GM12878 (cell line): ENCODE measurements at regions not wholly inside any gene's neighbourhood (a gene's known extent, or its start where the extent isn't known, plus 50 kb on each side); places are given as distances from the start of the nearest gene placed in this dataset.

Experiments used
- EP300 ChIP-seq, 2 experiments: fragments of 150-350 bp in 1 of 2; IDR thresholded peaks; 2 replicates each; pipeline ENCODE4 v1.6.1; 2011 to 2012; ENCODE audit warnings: low read depth in 2 of 2, low read length in 2 of 2, borderline replicate concordance in 1 of 2, improper control_type of control experiment in 1 of 2, inconsistent platforms in 1 of 2; ENCODE audit not compliant: control insufficient read depth in 1 of 2
- ESRRA ChIP-seq: IDR thresholded peaks from 2 replicates; pipeline ENCODE4 v1.6.1; 2012; ENCODE audit warnings: mild to moderate bottlenecking, low read length, improper control_type of control experiment
- FOXM1 ChIP-seq: IDR thresholded peaks from 2 replicates; pipeline ENCODE4 v1.6.1; 2012; ENCODE audit warnings: low read depth, mild to moderate bottlenecking, inconsistent platforms, low read length, moderate library complexity
- POLR2A ChIP-seq: IDR thresholded peaks from 2 replicates; pipeline ENCODE4 v1.6.1; 2011; ENCODE audit warnings: low read depth, mild to moderate bottlenecking, low read length
- RAD21 ChIP-seq: IDR thresholded peaks from 2 replicates; pipeline ENCODE4 v1.6.1; 2011; ENCODE audit warnings: mild to moderate bottlenecking, low read depth, low read length, moderate library complexity; ENCODE audit not compliant: insufficient read depth
- RELA ChIP-seq: fragments of 450-650 bp; IDR thresholded peaks from 2 replicates; pipeline ENCODE4 v1.8.0; 2014; ENCODE audit warnings: borderline replicate concordance; ENCODE audit not compliant: partially characterized antibody
- SMC3 ChIP-seq: IDR thresholded peaks from 2 replicates; pipeline ENCODE4 v1.6.1; 2011; ENCODE audit warnings: low read length, improper control_type of control experiment, borderline replicate concordance
- ZZZ3 ChIP-seq: IDR thresholded peaks from 2 replicates; pipeline ENCODE4 v1.6.1; 2011; ENCODE audit warnings: low read depth; ENCODE audit not compliant: control insufficient read depth, insufficient read length
- TF ChIP-seq, protein P1 (sequence below): IDR thresholded peaks from 2 replicates; pipeline ENCODE4 v1.6.1; 2012; ENCODE audit warnings: low read depth, low read length, improper control_type of control experiment
- TF ChIP-seq, protein P2 (sequence below), 3 experiments: IDR thresholded peaks in 2 of 3; conservative IDR thresholded peaks in 1 of 3; 2 replicates each; pipeline ENCODE4 v1.5.1; 2011; ENCODE audit warnings: low read depth in 3 of 3, low read length in 3 of 3, mild to moderate bottlenecking in 3 of 3, control low read depth in 2 of 3, moderate library complexity in 2 of 3, inconsistent platforms in 1 of 3, mixed read lengths in 1 of 3; ENCODE audit not compliant: control insufficient read depth in 2 of 3, insufficient read depth in 1 of 3; ENCODE audit errors: extremely low read depth in 1 of 3
- TF ChIP-seq, protein P3 (sequence below): fragments of 450-650 bp; IDR thresholded peaks from 2 replicates; pipeline ENCODE4 v1.6.1; 2016; ENCODE audit warnings: mild to moderate bottlenecking
- TF ChIP-seq, protein P4 (sequence below): IDR thresholded peaks from 2 replicates; pipeline ENCODE4 v1.6.1; 2011; ENCODE audit warnings: low read depth, low read length, improper control_type of control experiment, borderline replicate concordance

DNA sequence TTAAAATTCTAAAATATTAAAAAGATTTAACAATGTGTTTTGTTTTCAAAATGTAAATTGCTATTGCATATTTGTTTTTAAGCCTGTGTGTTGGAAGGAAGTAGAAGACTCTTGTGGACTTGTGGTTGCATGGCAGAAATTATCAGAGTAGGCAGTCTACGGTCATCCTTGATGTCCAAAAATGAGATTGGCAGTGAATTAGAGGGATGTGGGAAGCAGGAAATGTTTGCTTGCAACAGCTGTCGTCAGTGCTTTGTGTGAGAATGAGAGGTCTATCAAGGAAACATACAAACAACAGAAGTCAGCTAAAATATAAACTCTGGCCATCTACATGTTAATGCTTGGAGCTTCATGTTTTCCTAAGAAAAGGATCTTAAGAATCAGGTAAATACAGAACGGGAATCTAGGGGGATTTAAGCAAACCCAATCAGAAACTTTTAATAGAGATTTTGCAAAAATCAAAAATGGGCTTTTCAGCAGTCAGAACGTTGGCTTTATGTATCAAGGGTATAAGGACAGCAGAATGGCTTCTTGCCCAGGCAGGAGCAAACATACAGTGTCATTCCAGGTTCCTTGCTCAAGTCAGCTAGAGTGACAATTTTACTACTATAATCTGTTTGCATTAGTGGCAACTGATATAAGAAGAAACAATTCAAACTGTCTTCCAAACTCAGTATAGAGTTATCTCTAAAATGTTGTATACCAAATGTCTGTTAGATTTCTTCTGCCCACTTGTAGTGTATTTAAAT is 196.7 kb downstream of the CYB561 start:
- TF ChIP-seq ZZZ3: no peak
- TF ChIP-seq EP300 (IDR thresholded peaks at IDR 0.05; ENCODE audit: borderline replicate concordance in 1 of 2, control insufficient read depth in 1 of 2, low read depth in 2 of 2, low read length in 2 of 2): no peak
- no peak for TF ChIP-seq ESRRA
- no peak for TF ChIP-seq SMC3
- TF ChIP-seq, protein P1, sequence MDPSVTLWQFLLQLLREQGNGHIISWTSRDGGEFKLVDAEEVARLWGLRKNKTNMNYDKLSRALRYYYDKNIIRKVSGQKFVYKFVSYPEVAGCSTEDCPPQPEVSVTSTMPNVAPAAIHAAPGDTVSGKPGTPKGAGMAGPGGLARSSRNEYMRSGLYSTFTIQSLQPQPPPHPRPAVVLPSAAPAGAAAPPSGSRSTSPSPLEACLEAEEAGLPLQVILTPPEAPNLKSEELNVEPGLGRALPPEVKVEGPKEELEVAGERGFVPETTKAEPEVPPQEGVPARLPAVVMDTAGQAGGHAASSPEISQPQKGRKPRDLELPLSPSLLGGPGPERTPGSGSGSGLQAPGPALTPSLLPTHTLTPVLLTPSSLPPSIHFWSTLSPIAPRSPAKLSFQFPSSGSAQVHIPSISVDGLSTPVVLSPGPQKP: no peak
- TF ChIP-seq, protein P2, sequence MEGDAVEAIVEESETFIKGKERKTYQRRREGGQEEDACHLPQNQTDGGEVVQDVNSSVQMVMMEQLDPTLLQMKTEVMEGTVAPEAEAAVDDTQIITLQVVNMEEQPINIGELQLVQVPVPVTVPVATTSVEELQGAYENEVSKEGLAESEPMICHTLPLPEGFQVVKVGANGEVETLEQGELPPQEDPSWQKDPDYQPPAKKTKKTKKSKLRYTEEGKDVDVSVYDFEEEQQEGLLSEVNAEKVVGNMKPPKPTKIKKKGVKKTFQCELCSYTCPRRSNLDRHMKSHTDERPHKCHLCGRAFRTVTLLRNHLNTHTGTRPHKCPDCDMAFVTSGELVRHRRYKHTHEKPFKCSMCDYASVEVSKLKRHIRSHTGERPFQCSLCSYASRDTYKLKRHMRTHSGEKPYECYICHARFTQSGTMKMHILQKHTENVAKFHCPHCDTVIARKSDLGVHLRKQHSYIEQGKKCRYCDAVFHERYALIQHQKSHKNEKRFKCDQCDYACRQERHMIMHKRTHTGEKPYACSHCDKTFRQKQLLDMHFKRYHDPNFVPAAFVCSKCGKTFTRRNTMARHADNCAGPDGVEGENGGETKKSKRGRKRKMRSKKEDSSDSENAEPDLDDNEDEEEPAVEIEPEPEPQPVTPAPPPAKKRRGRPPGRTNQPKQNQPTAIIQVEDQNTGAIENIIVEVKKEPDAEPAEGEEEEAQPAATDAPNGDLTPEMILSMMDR (IDR thresholded peaks at IDR 0.05 in 2 of 3, conservative IDR thresholded peaks at IDR 0.05 in 1 of 3; ENCODE audit: control insufficient read depth in 2 of 3, extremely low read depth in 1 of 3, insufficient read depth in 1 of 3, low read depth in 3 of 3, low read length in 3 of 3): no peak
- TF ChIP-seq FOXM1: no peak
- TF ChIP-seq, protein P3, sequence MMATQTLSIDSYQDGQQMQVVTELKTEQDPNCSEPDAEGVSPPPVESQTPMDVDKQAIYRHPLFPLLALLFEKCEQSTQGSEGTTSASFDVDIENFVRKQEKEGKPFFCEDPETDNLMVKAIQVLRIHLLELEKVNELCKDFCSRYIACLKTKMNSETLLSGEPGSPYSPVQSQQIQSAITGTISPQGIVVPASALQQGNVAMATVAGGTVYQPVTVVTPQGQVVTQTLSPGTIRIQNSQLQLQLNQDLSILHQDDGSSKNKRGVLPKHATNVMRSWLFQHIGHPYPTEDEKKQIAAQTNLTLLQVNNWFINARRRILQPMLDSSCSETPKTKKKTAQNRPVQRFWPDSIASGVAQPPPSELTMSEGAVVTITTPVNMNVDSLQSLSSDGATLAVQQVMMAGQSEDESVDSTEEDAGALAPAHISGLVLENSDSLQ: no peak
- TF ChIP-seq, protein P4, sequence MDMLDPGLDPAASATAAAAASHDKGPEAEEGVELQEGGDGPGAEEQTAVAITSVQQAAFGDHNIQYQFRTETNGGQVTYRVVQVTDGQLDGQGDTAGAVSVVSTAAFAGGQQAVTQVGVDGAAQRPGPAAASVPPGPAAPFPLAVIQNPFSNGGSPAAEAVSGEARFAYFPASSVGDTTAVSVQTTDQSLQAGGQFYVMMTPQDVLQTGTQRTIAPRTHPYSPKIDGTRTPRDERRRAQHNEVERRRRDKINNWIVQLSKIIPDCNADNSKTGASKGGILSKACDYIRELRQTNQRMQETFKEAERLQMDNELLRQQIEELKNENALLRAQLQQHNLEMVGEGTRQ: no peak
- TF ChIP-seq RAD21: no peak
- no peak for TF ChIP-seq RELA
- no peak for TF ChIP-seq POLR2A
